ENCODE measurements at regions not wholly inside any gene's neighbourhood (a gene's known extent, or its start where the extent isn't known, plus 50 kb on each side); places are given as distances from the start of the nearest gene placed in this dataset.

DNA sequence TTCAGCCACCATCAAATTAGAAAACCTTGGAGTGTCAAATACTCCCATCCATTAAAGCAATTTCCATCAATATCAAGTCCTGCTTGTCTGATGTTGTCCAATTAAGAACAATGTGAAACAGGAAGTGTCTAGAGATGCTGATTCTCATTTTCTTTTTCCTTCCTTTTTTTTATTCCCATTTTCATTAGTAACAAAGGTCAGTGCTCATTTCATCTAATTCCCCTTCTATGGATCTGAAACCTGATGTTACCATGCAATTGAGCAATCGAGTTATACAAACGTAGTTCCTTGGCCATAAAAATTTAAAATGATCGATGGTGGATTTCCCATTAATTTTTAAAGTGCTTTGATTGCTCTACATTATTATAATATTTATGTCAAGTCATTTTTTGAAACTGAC is 330.6 kb upstream of the ZC3H12C start:
- TF ChIP-seq, protein P1, sequence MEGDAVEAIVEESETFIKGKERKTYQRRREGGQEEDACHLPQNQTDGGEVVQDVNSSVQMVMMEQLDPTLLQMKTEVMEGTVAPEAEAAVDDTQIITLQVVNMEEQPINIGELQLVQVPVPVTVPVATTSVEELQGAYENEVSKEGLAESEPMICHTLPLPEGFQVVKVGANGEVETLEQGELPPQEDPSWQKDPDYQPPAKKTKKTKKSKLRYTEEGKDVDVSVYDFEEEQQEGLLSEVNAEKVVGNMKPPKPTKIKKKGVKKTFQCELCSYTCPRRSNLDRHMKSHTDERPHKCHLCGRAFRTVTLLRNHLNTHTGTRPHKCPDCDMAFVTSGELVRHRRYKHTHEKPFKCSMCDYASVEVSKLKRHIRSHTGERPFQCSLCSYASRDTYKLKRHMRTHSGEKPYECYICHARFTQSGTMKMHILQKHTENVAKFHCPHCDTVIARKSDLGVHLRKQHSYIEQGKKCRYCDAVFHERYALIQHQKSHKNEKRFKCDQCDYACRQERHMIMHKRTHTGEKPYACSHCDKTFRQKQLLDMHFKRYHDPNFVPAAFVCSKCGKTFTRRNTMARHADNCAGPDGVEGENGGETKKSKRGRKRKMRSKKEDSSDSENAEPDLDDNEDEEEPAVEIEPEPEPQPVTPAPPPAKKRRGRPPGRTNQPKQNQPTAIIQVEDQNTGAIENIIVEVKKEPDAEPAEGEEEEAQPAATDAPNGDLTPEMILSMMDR (IDR thresholded peaks at IDR 0.05), result no peak
- TF ChIP-seq POLR2A (IDR thresholded peaks at IDR 0.05) (no peak), EP300 (IDR thresholded peaks at IDR 0.05) (no peak)
